Endothelial cell of umbilical vein (primary cell): ENCODE measurements at regions not wholly inside any gene's neighbourhood (a gene's known extent, or its start where the extent isn't known, plus 50 kb on each side); places are given as distances from the start of the nearest gene placed in this dataset.

ENCODE experiments used
- BruUV-seq: library from RNA; stranded (reverse); fragments of 400-500 nt; replicated peaks from 2 replicates; lab custom pipeline; 2021; lab: Mats Ljungman, UMichigan
- CTCF ChIA-PET: fragments of 300-600, 350-600 bp; sonication (Branson Sonifier 250); formaldehyde crosslinking; loops from one replicate; lab custom pipeline; 2021; ENCODE audit warnings: antibody characterized with exemption, inconsistent platforms; lab: Charles Lee
- POLR2A ChIA-PET: fragments of 300-600, 350-600 bp; sonication (Branson Sonifier 250); formaldehyde crosslinking; loops from one replicate; lab custom pipeline; 2021; ENCODE audit warnings: antibody characterized with exemption, inconsistent platforms; lab: Charles Lee
- DNase-seq: peaks from one replicate; pipeline ENCODE4 v3.0.0-alpha.2; 2011; ENCODE audit warnings: low read depth, low spot score
- FAIRE-seq: peaks from 2 replicates; lab custom pipeline; 2011; peaks lifted over from hg19 to GRCh38; lab: Jason Lieb, UNC
- H2AFZ ChIP-seq: 2 replicates; pipeline ENCODE4 v1.6.0; 2012; ENCODE audit warnings: low read depth, low read length, control low read depth, inconsistent platforms
- H3K27ac ChIP-seq: 2 replicates; pipeline ENCODE4 v1.5.1; 2011; ENCODE audit warnings: low read depth, mild to moderate bottlenecking, control low read depth, low read length, moderate library complexity; ENCODE audit not compliant: insufficient read depth
- H3K27me3 ChIP-seq, 2 experiments: 2 replicates each; pipeline versions ENCODE4 v1.6.0 to v1.6.1; 2011; ENCODE audit warnings: low read length in 2 of 2, mixed read lengths in 1 of 2; ENCODE audit not compliant: control insufficient read depth in 2 of 2, insufficient read depth in 2 of 2
- H3K36me3 ChIP-seq, 2 experiments: 2 replicates in 1 of 2; 3 replicates in 1 of 2; pipeline ENCODE4 v1.5.1; 2011; ENCODE audit warnings: low read length in 2 of 2, mild to moderate bottlenecking in 1 of 2, moderate library complexity in 1 of 2; ENCODE audit not compliant: control insufficient read depth in 2 of 2, insufficient read depth in 2 of 2; ENCODE audit errors: extremely low read depth in 1 of 2
- H3K4me1 ChIP-seq: 3 replicates; pipeline ENCODE4 v1.5.1; 2011; ENCODE audit warnings: mild to moderate bottlenecking, low read length; ENCODE audit not compliant: control insufficient read depth, insufficient read depth; ENCODE audit errors: extremely low read depth
- H3K4me2 ChIP-seq: 2 replicates; pipeline ENCODE4 v1.6.1; 2011; ENCODE audit warnings: low read length, control low read depth, mixed read lengths; ENCODE audit not compliant: insufficient read depth
- H3K4me3 ChIP-seq, 3 experiments: fragments of 200-600 bp in 1 of 3; sonication (generic), shearing (Covaris generic) in 1 of 3; replicated peaks in 1 of 3; 2 replicates each; pipeline ENCODE4 v1.5.1; 2011 to 2016; ENCODE audit warnings: control low read depth in 3 of 3, low read length in 3 of 3, mild to moderate bottlenecking in 2 of 3, inconsistent platforms in 1 of 3, low read depth in 1 of 3, moderate library complexity in 1 of 3; ENCODE audit not compliant: insufficient read depth in 1 of 3
- H3K79me2 ChIP-seq: 2 replicates; pipeline ENCODE4 v1.6.0; 2012; ENCODE audit warnings: low read length, inconsistent platforms; ENCODE audit not compliant: control insufficient read depth, insufficient read depth
- H3K9ac ChIP-seq: replicated peaks from 2 replicates; pipeline ENCODE3; 2011; ENCODE audit warnings: low read length, control low read depth; ENCODE audit not compliant: insufficient read depth; ENCODE audit errors: extremely low read depth
- H3K9me1 ChIP-seq: replicated peaks from 3 replicates; pipeline ENCODE4 v1.6.0; 2011; ENCODE audit warnings: mild to moderate bottlenecking, low read length; ENCODE audit not compliant: control insufficient read depth, insufficient read depth; ENCODE audit errors: extremely low read depth
- H3K9me3 ChIP-seq: replicated peaks from 2 replicates; pipeline ENCODE4 v1.5.1; 2012; ENCODE audit warnings: low read length, inconsistent platforms; ENCODE audit not compliant: control insufficient read depth, insufficient read depth
- H4K20me1 ChIP-seq: replicated peaks from 2 replicates; pipeline ENCODE3; 2011; ENCODE audit warnings: mild to moderate bottlenecking, low read length; ENCODE audit not compliant: control insufficient read depth, insufficient read depth; ENCODE audit errors: extremely low read depth
- EZH2 ChIP-seq: IDR thresholded peaks from 2 replicates; pipeline ENCODE4 v1.6.1; 2012; ENCODE audit warnings: borderline replicate concordance, low read depth, mild to moderate bottlenecking, moderate library complexity, low read length, inconsistent platforms; ENCODE audit not compliant: severe bottlenecking
- FOS ChIP-seq: IDR thresholded peaks from 2 replicates; pipeline ENCODE4 v1.6.1; 2011; ENCODE audit warnings: mild to moderate bottlenecking, low read length, moderate library complexity, borderline replicate concordance; ENCODE audit not compliant: insufficient read depth
- GATA2 ChIP-seq: IDR thresholded peaks from 2 replicates; pipeline ENCODE4 v1.7.0; 2011; ENCODE audit warnings: low read depth, mild to moderate bottlenecking, moderate library complexity, mixed read lengths, low read length; ENCODE audit not compliant: insufficient read length, insufficient read depth
- MAX ChIP-seq: IDR thresholded peaks from 2 replicates; pipeline ENCODE4 v1.6.1; 2011; ENCODE audit not compliant: insufficient read depth, insufficient read length
- POLR2AphosphoS5 ChIP-seq: IDR thresholded peaks from 2 replicates; pipeline ENCODE4 v1.6.1; 2012; ENCODE audit warnings: low read depth, mild to moderate bottlenecking, control low read depth, low read length, moderate library complexity; ENCODE audit not compliant: insufficient read depth
- dilution Hi-C: fragments of 300-500 bp; cut with MboI; formaldehyde crosslinking; loops from one replicate; pipeline ENCODE4 v1.15.0; 2019; ENCODE audit warnings: low sequenced_read_pairs; ENCODE audit not compliant: extremely low pct_ligation_motif_present
- intact Hi-C: fragments of 100-400 bp; cut with micrococcal nuclease; formaldehyde crosslinking; loops from one replicate; pipeline ENCODE4 v1.10.0; 2022
- TF ChIP-seq, protein P1 (sequence below), 2 donors: IDR thresholded peaks; 1 replicate in 1 of 2; 2 replicates in 1 of 2; pipeline ENCODE4 v1.5.1; 2011; ENCODE audit warnings: low read length in 2 of 2, mild to moderate bottlenecking in 2 of 2, moderate library complexity in 2 of 2, control low read depth in 1 of 2, inconsistent platforms in 1 of 2, low read depth in 1 of 2; ENCODE audit not compliant: insufficient read depth in 1 of 2; ENCODE audit errors: extremely low read depth in 1 of 2

- ChIA-PET POLR2A (no interaction called here), CTCF (no interaction called here)
- Histone ChIP-seq H4K20me1 (no peaks in the 10 kb centered on the region), H3K4me1 (no peaks in the 10 kb centered on the region), H3K36me3 (no peaks in the 10 kb centered on the region), H3K27ac (no peak overlapping the region), H2AFZ (no peak overlapping the region), H3K79me2 (no peaks in the 10 kb centered on the region), H3K9me3 (no peaks in the 10 kb centered on the region), H3K27me3 (no peaks in the 10 kb centered on the region), H3K9ac (no peak overlapping the region), H3K9me1 (no peaks in the 10 kb centered on the region), H3K4me2 (no peak overlapping the region), H3K4me3 (no peak overlapping the region)
- dilution Hi-C loops (no loop called here), intact Hi-C loops (no loop called here)
- no peak for DNase-seq
- no peak for TF ChIP-seq MAX
- TF ChIP-seq GATA2 = no peak
- TF ChIP-seq POLR2AphosphoS5 = no peak
- no peak for TF ChIP-seq EZH2
- TF ChIP-seq, protein P1, sequence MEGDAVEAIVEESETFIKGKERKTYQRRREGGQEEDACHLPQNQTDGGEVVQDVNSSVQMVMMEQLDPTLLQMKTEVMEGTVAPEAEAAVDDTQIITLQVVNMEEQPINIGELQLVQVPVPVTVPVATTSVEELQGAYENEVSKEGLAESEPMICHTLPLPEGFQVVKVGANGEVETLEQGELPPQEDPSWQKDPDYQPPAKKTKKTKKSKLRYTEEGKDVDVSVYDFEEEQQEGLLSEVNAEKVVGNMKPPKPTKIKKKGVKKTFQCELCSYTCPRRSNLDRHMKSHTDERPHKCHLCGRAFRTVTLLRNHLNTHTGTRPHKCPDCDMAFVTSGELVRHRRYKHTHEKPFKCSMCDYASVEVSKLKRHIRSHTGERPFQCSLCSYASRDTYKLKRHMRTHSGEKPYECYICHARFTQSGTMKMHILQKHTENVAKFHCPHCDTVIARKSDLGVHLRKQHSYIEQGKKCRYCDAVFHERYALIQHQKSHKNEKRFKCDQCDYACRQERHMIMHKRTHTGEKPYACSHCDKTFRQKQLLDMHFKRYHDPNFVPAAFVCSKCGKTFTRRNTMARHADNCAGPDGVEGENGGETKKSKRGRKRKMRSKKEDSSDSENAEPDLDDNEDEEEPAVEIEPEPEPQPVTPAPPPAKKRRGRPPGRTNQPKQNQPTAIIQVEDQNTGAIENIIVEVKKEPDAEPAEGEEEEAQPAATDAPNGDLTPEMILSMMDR (IDR thresholded peaks at IDR 0.05; ENCODE audit: extremely low read depth in 1 of 2, insufficient read depth in 1 of 2, low read depth in 1 of 2, low read length in 2 of 2) = no peak
- no peak for TF ChIP-seq FOS
- no TSS peak for BruUV-seq
- FAIRE-seq = no peak
Measured at GRCh38 chr4:12586242-12587006, 897.7 kb downstream of the RAB28 start.
